HepG2 (cell line): ENCODE measurements at regions not wholly inside any gene's neighbourhood (a gene's known extent, or its start where the extent isn't known, plus 50 kb on each side); places are given as distances from the start of the nearest gene placed in this dataset.
A peak's percentile ranks its signal among the peaks of the same experiment; 100 is the strongest.

Experiments
- ATAC-seq: fragments of 200-7000 bp; cut with Tn5 transposase; 3 replicates; pipeline ENCODE4 v1.9.1; 2020; ENCODE audit warnings: mild to moderate bottlenecking, moderate library complexity
- BruUV-seq: library from RNA; stranded (reverse); fragments of 400-500 nt; replicated peaks from 2 replicates; lab custom pipeline; 2021; lab: Mats Ljungman, UMichigan
- CTCF ChIA-PET: fragments of 300-600 bp; formaldehyde crosslinking; extraction: SDS; loops from one replicate; lab custom pipeline; 2021; ENCODE audit warnings: low total read pairs, inconsistent platforms, low intra/inter-chr PET ratio; lab: Yijun Ruan, JAX
- POLR2A ChIA-PET: fragments of 350-600 bp; sonication (Branson Sonifier 250); formaldehyde crosslinking; loops from one replicate; lab custom pipeline; 2020; ENCODE audit warnings: antibody characterized with exemption, inconsistent platforms; lab: Yijun Ruan, JAX
- DNase-seq: peaks from one replicate; pipeline ENCODE4 v3.0.0-alpha.2; 2015; ENCODE audit warnings: low spot score
- FAIRE-seq: peaks from 3 replicates; lab custom pipeline; 2011; peaks lifted over from hg19 to GRCh38; lab: Jason Lieb, UNC
- H2AFZ ChIP-seq: one replicate; pipeline ENCODE4 v1.6.1; 2011; ENCODE audit warnings: low read length, inconsistent platforms
- H3K27ac ChIP-seq: fragments of 300-600 bp; 3 replicates; pipeline ENCODE4 v1.8.0; 2011; ENCODE audit warnings: mixed run types, mild to moderate bottlenecking, mixed read lengths, low read length, inconsistent platforms; ENCODE audit not compliant: insufficient read depth; ENCODE audit errors: extremely low read length
- H3K27me3 ChIP-seq, 2 experiments: fragments of 200-600 bp in 1 of 2; 2 replicates in 1 of 2; 3 replicates in 1 of 2; pipeline versions ENCODE4 v1.6.0 to v1.8.0; 2011; ENCODE audit warnings: low read length in 2 of 2, mild to moderate bottlenecking in 2 of 2, moderate library complexity in 2 of 2, inconsistent platforms in 1 of 2; ENCODE audit not compliant: insufficient read depth in 2 of 2, control insufficient read depth in 1 of 2
- H3K36me3 ChIP-seq, 2 experiments: fragments of 200-600 bp in 1 of 2; replicated peaks in 1 of 2; 2 replicates in 1 of 2; 3 replicates in 1 of 2; pipeline versions ENCODE4 v1.5.1 to v1.8.0; 2011; ENCODE audit warnings: low read length in 2 of 2, inconsistent platforms in 1 of 2; ENCODE audit not compliant: insufficient read depth in 2 of 2, control insufficient read depth in 1 of 2
- H3K4me1 ChIP-seq: 2 replicates; pipeline ENCODE4 v1.5.1; 2012; ENCODE audit warnings: low read length, inconsistent platforms; ENCODE audit not compliant: insufficient read depth
- H3K4me2 ChIP-seq: 2 replicates; pipeline ENCODE4 v1.6.0; 2011; ENCODE audit warnings: low read depth, low read length, inconsistent platforms
- H3K4me3 ChIP-seq, 3 experiments: fragments of 200-600 bp in 1 of 3; sonication (generic), shearing (Covaris generic) in 1 of 3; replicated peaks in 1 of 3; 2 replicates each; pipeline ENCODE4 v1.5.1; 2011 to 2016; ENCODE audit warnings: low read length in 3 of 3, inconsistent platforms in 2 of 3, low read depth in 2 of 3, mild to moderate bottlenecking in 2 of 3, control low read depth in 1 of 3, mixed read lengths in 1 of 3; ENCODE audit not compliant: insufficient read depth in 1 of 3
- H3K79me2 ChIP-seq: one replicate; pipeline ENCODE4 v1.6.1; 2011; ENCODE audit warnings: low read length, inconsistent platforms; ENCODE audit not compliant: insufficient read depth
- H3K9ac ChIP-seq: 2 replicates; pipeline ENCODE4 v1.6.0; 2011; ENCODE audit warnings: mild to moderate bottlenecking, low read depth, low read length, inconsistent platforms; ENCODE audit not compliant: insufficient read depth
- H3K9me3 ChIP-seq: 2 replicates; pipeline ENCODE4 v1.5.1; 2012; ENCODE audit warnings: mild to moderate bottlenecking, low read length
- H4K20me1 ChIP-seq: 2 replicates; pipeline ENCODE4 v1.6.0; 2011; ENCODE audit warnings: inconsistent platforms, mild to moderate bottlenecking, low read length, moderate library complexity; ENCODE audit not compliant: insufficient read depth
- ARID3A ChIP-seq: IDR thresholded peaks from 2 replicates; pipeline ENCODE4 v1.6.1; 2012; ENCODE audit warnings: low read depth, low read length, improper control_type of control experiment
- ATF6 ChIP-seq: sonication (generic); formaldehyde crosslinking; conservative IDR thresholded peaks from 2 replicates; pipeline ENCODE4 v1.4.0; 2020; ENCODE audit warnings: missing genetic modification reagents
- ATF7-NPFF ChIP-seq: sonication (generic); formaldehyde crosslinking; IDR thresholded peaks from 2 replicates; pipeline ENCODE4 v1.8.1; 2023; ENCODE audit warnings: mild to moderate bottlenecking, low read depth, missing genetic modification reagents, moderate library complexity
- CENPX ChIP-seq: sonication (generic); formaldehyde crosslinking; IDR thresholded peaks from 2 replicates; pipeline ENCODE4 v1.9.0; 2021; ENCODE audit warnings: mild to moderate bottlenecking, missing genetic modification reagents, moderate library complexity
- EZH2 ChIP-seq: conservative IDR thresholded peaks from 2 replicates; pipeline ENCODE4 v1.6.1; 2012; ENCODE audit warnings: mild to moderate bottlenecking, low read depth, low read length, moderate library complexity
- HDAC1 ChIP-seq: sonication (generic); formaldehyde crosslinking; IDR thresholded peaks from 2 replicates; pipeline ENCODE4 v1.5.1; 2020; ENCODE audit warnings: mild to moderate bottlenecking, missing genetic modification reagents
- HHEX ChIP-seq: IDR thresholded peaks from 2 replicates; pipeline ENCODE4 v1.6.1; 2016; ENCODE audit warnings: control low read depth
- JARID2 ChIP-seq: sonication (generic); formaldehyde crosslinking; IDR thresholded peaks from 2 replicates; pipeline ENCODE4 v1.8.1; 2023; ENCODE audit warnings: missing genetic modification reagents, inconsistent platforms; ENCODE audit not compliant: insufficient replicate concordance
- MTF2 ChIP-seq: sonication (generic); formaldehyde crosslinking; IDR thresholded peaks from 2 replicates; pipeline ENCODE4 v1.5.0; 2020; ENCODE audit warnings: missing genetic modification reagents, borderline replicate concordance
- PRMT3 ChIP-seq: sonication (generic); formaldehyde crosslinking; IDR thresholded peaks from 2 replicates; pipeline ENCODE4 v1.8.1; 2022; ENCODE audit warnings: low read depth, mild to moderate bottlenecking, moderate library complexity, missing genetic modification reagents, borderline replicate concordance
- RELA ChIP-seq: sonication (generic); formaldehyde crosslinking; IDR thresholded peaks from 2 replicates; pipeline ENCODE4 v1.4.0; 2020; ENCODE audit warnings: missing genetic modification reagents
- SNRNP70 ChIP-seq: fragments of 200-400 bp; formaldehyde crosslinking; IDR thresholded peaks from 2 replicates; pipeline ENCODE4 v1.6.1; 2017; ENCODE audit warnings: mild to moderate bottlenecking, low read depth, low read length, moderate library complexity
- TOE1 ChIP-seq: sonication (generic); formaldehyde crosslinking; IDR thresholded peaks from 2 replicates; pipeline ENCODE4 v1.4.0; 2020; ENCODE audit warnings: mild to moderate bottlenecking, missing genetic modification reagents
- ZBTB2 ChIP-seq: sonication (generic); formaldehyde crosslinking; IDR thresholded peaks from 2 replicates; pipeline ENCODE4 v1.8.0; 2022; ENCODE audit warnings: low read depth, missing genetic modification reagents
- ZMYM4 ChIP-seq: sonication (generic); formaldehyde crosslinking; IDR thresholded peaks from 2 replicates; pipeline ENCODE4 v1.8.1; 2023; ENCODE audit warnings: mild to moderate bottlenecking, missing genetic modification reagents
- ZNF382 ChIP-seq: sonication (generic); formaldehyde crosslinking; IDR thresholded peaks from 2 replicates; pipeline ENCODE4 v1.5.0; 2020; ENCODE audit warnings: missing genetic modification reagents, mild to moderate bottlenecking, borderline replicate concordance
- ZNF567 ChIP-seq: sonication (generic); formaldehyde crosslinking; IDR thresholded peaks from 2 replicates; pipeline ENCODE4 v1.8.1; 2023; ENCODE audit warnings: mild to moderate bottlenecking, missing genetic modification reagents, borderline replicate concordance
- ZNF83 ChIP-seq: sonication (generic); formaldehyde crosslinking; IDR thresholded peaks from 2 replicates; pipeline ENCODE4 v1.4.0; 2020; ENCODE audit warnings: missing genetic modification reagents, mild to moderate bottlenecking, borderline replicate concordance
- ZNF883 ChIP-seq: sonication (generic); formaldehyde crosslinking; IDR thresholded peaks from 2 replicates; pipeline ENCODE4 v1.5.1; 2020; ENCODE audit warnings: mild to moderate bottlenecking, missing genetic modification reagents; ENCODE audit errors: not compliant biosample characterization
- ZSCAN12 ChIP-seq: sonication (generic); formaldehyde crosslinking; IDR thresholded peaks from 2 replicates; pipeline ENCODE4 v1.9.0; 2021; ENCODE audit warnings: mild to moderate bottlenecking, missing genetic modification reagents
- WGBS: methylation state at CpG from one replicate; pipeline ENCODE4 v1.1.6; 2017; ENCODE audit warnings: low lambda C conversion rate; 5-methylcytosine and 5-hydroxymethylcytosine counted together
- in situ Hi-C: cut with HindIII; loops from 2 replicates; pipeline ENCODE4 v1.10.0; 2017; ENCODE audit warnings: low pct_unique_long_range_greater_than_20kb; ENCODE audit not compliant: extremely low pct_ligation_motif_present
- intact Hi-C: fragments of 100-400 bp; cut with micrococcal nuclease; formaldehyde crosslinking; loops from one replicate; pipeline ENCODE4 v1.10.0; 2022; ENCODE audit not compliant: unreplicated experiment

- no peak for TF ChIP-seq ZNF83 (CRISPR knock-in tag)
Measured at GRCh38 chr2:47315475-47315874, 53.6 kb upstream of the EPCAM start (continued).

GRCh38 chr2:47313728-47314127, 55.4 kb upstream of the EPCAM start:
- no TSS peak for BruUV-seq
- no peak overlapping the region for H2AFZ ChIP-seq
- intact Hi-C loops (no loop called here), in situ Hi-C loops (no loop called here)
- CTCF ChIA-PET, result no interaction called here
- no peaks in the 10 kb centered on the region for H3K79me2 ChIP-seq
- no peaks in the 10 kb centered on the region for H4K20me1 ChIP-seq
- no peak for DNase-seq
- no peak for FAIRE-seq
- no peak overlapping the region for H3K4me3 ChIP-seq
- no peak overlapping the region for H3K4me2 ChIP-seq
- H3K27ac ChIP-seq, result peak overlapping the region; percentile 11
- no peak overlapping the region for H3K9ac ChIP-seq
- H3K27me3 ChIP-seq, result no peaks in the 10 kb centered on the region
- POLR2A ChIA-PET, result interaction anchor here (0.8 to 2.1 kb wide), 6 partner anchors 8 to 324 kb away, joined by 3 to 12 read pairs (median 7); no protein-coding TSS in a partner anchor
- H3K4me1 ChIP-seq, result peaks cover 71% of the 10 kb centered on the region
- no peaks in the 10 kb centered on the region for H3K36me3 ChIP-seq
- 93% methylated on average over 2 of the region's 2 CpGs for WGBS
- no peaks in the 10 kb centered on the region for H3K9me3 ChIP-seq
- ATAC-seq, result peak; percentile 6; the same call in 2 of the 3 replicates
- TF ChIP-seq ZNF567 (CRISPR knock-in tag) (no peak), TOE1 (CRISPR knock-in tag) (no peak), ZMYM4 (CRISPR knock-in tag) (no peak), SNRNP70 (no peak), HHEX (CRISPR knock-in tag) (no peak), ZBTB2 (CRISPR knock-in tag) (no peak), CENPX (no peak), ATF7-NPFF (CRISPR knock-in tag) (no peak), ZNF382 (CRISPR knock-in tag) (no peak), EZH2 (no peak), PRMT3 (CRISPR knock-in tag) (no peak), ZSCAN12 (CRISPR knock-in tag) (no peak), RELA (CRISPR knock-in tag) (no peak), ZNF883 (peak; percentile 38), ATF6 (CRISPR knock-in tag) (no peak), MTF2 (CRISPR knock-in tag) (no peak), HDAC1 (CRISPR knock-in tag) (0 out of 2 replicates have a peak, but pooled peaks have one; percentile 38), JARID2 (CRISPR knock-in tag) (no peak), ARID3A (no peak)
